HEK293T (cell line): ENCODE measurements at regions not wholly inside any gene's neighbourhood (a gene's known extent, or its start where the extent isn't known, plus 50 kb on each side); places are given as distances from the start of the nearest gene placed in this dataset.

Source experiments
- BHLHE40 ChIP-seq: fragments of 450-650 bp; IDR thresholded peaks from 2 replicates; pipeline ENCODE4 v1.6.1; 2016; ENCODE audit warnings: mild to moderate bottlenecking, moderate library complexity, borderline replicate concordance
- ELF4 ChIP-seq: fragments of 450-650 bp; IDR thresholded peaks from 2 replicates; pipeline ENCODE4 v1.6.1; 2017; ENCODE audit warnings: antibody characterized with exemption
- FOXA1 ChIP-seq: fragments of 450-650 bp; IDR thresholded peaks from 2 replicates; pipeline ENCODE4 v1.6.1; 2016; ENCODE audit warnings: mild to moderate bottlenecking
- FOXK2 ChIP-seq: fragments of 450-650 bp; IDR thresholded peaks from 2 replicates; pipeline ENCODE4 v1.6.1; 2016; ENCODE audit warnings: mild to moderate bottlenecking
- FOXM1 ChIP-seq: fragments of 450-650 bp; IDR thresholded peaks from 2 replicates; pipeline ENCODE4 v1.6.1; 2017; ENCODE audit warnings: mild to moderate bottlenecking, borderline replicate concordance
- HDGF ChIP-seq: fragments of 450-650 bp; IDR thresholded peaks from 2 replicates; pipeline ENCODE4 v1.6.1; 2017; ENCODE audit warnings: antibody characterized with exemption, borderline replicate concordance
- SP1 ChIP-seq: fragments of 450-650 bp; IDR thresholded peaks from 2 replicates; pipeline ENCODE4 v1.6.1; 2017
- ZNF384 ChIP-seq: fragments of 450-650 bp; IDR thresholded peaks from 2 replicates; pipeline ENCODE4 v1.6.1; 2016

DNA sequence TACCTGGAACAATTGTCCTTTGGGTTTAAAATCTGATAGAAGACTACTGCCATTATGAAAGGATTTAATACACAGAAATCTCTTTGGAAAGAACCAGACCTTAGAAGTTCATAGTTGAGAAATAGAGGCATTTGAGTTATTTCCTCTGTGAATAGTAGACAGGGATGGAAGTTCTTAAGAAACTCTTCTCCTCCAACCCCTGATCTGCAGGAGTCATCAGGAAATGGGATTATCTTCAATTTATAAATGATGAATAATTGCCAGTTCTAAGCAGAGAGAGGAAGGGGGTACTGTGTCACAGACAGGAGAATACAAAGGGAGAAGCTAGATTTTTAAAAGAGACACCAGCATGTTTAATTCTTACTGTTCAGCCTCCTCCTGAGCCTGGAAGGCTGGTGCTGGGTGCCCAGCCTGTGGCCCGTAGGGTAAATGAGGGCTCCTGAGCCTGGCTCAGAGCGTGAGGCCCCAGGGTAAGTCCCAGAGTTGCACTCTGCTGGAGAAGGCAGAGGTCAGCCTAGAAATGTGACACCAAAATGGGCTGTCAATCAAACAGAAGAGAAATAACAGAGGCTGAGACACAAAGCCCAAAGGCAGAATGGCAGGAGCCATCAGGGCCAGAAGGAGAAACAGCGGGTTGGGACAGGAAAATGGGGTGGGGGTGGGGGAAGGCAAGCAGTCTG, 58.2 kb upstream of the PKDCC start:
- TF ChIP-seq ZNF384 = no peak
- TF ChIP-seq HDGF = no peak
- TF ChIP-seq FOXA1 = no peak
- TF ChIP-seq FOXM1 = no peak
- TF ChIP-seq SP1 = no peak
- no peak for TF ChIP-seq ELF4
- TF ChIP-seq FOXK2 = no peak
- TF ChIP-seq BHLHE40 = no peak
